ENCODE measurements at regions not wholly inside any gene's neighbourhood (a gene's known extent, or its start where the extent isn't known, plus 50 kb on each side); places are given as distances from the start of the nearest gene placed in this dataset.

GRCh38 chr9:99416007-99416406 is 193.9 kb downstream of the SEC61B start:
- no peak overlapping the region for H3K27ac ChIP-seq (ENCODE audit: low read depth, low read length)
- H3K9me3 ChIP-seq (ENCODE audit: control insufficient read depth, insufficient read depth, low read length): no peaks in the 10 kb centered on the region
- 41% methylated on average over 2 of the region's 2 CpGs for WGBS (ENCODE audit: insufficient coverage)
- no peaks in the 10 kb centered on the region for H3K4me1 ChIP-seq (ENCODE audit: control insufficient read depth, insufficient read depth, low read length)
- DNase-seq (ENCODE audit: low read depth in 4 of 6, low spot score in 6 of 6): no peak
- H3K27me3 ChIP-seq (ENCODE audit: control insufficient read depth, insufficient read depth, low read length): no peaks in the 10 kb centered on the region
- no peak overlapping the region for H3K4me3 ChIP-seq (ENCODE audit: low read depth, low read length)
- H3K36me3 ChIP-seq (ENCODE audit: control insufficient read depth, insufficient read depth, low read length): no peaks in the 10 kb centered on the region

DNA sequence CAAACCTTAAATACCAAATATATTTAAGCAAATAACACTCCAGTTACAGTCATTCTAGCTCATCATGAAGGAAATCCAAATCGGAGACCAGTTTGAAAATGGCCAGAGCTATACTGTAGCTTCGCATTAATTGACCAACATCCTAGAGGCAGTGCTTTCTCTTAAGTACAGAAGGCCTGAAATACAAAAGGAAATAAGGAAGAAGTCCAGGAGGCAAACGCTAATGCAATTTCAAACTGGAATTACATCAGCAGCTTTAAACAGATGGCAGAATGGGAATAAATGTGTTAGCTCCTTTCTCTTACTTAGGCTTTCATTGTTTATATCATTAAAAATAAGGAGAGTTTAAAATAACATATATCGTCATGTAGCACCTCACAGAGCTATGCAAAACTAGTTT is 197.0 kb downstream of the SEC61B start:
- Histone ChIP-seq H3K4me3 (ENCODE audit: low read depth, low read length) (no peak overlapping the region), H3K27me3 (ENCODE audit: control insufficient read depth, insufficient read depth, low read length) (no peaks in the 10 kb centered on the region), H3K36me3 (ENCODE audit: control insufficient read depth, insufficient read depth, low read length) (no peaks in the 10 kb centered on the region), H3K4me1 (ENCODE audit: control insufficient read depth, insufficient read depth, low read length) (no peaks in the 10 kb centered on the region), H3K27ac (ENCODE audit: low read depth, low read length) (no peak overlapping the region), H3K9me3 (ENCODE audit: control insufficient read depth, insufficient read depth, low read length) (no peaks in the 10 kb centered on the region)
- no CpG with 5 or more reads among the region's 4 CpGs for WGBS (ENCODE audit: insufficient coverage)
- DNase-seq (ENCODE audit: low read depth in 4 of 6, low spot score in 6 of 6): peak in 2 of 6 donors; percentile 49 to 55

GRCh38 chr9:99421369-99421768 is 199.3 kb downstream of the SEC61B start:
- WGBS (ENCODE audit: insufficient coverage): 100% methylated on average over 1 of the region's 4 CpGs

DNA sequence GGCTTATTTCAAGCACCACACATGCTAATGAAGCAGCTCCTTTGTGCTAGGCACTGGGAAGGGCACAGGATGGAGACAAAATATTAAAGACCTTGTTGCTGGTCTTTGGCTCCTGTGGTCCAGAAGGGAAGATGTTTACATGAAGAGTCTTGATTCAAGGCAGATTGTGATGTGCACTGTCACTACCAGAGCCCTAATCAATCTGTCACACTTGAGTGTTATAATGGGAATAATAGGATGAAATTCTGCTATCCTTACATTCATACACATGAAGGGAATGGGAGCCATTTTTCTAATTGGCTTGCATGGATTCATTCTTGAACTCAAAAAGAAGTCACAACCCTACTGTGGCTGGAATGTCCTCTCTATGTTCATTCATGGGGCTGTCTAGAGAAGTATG is 203.0 kb downstream of the SEC61B start:
- Histone ChIP-seq H3K36me3 (ENCODE audit: control insufficient read depth, insufficient read depth, low read length) (no peaks in the 10 kb centered on the region), H3K27me3 (ENCODE audit: control insufficient read depth, insufficient read depth, low read length) (no peaks in the 10 kb centered on the region), H3K4me1 (ENCODE audit: control insufficient read depth, insufficient read depth, low read length) (no peaks in the 10 kb centered on the region), H3K9me3 (ENCODE audit: control insufficient read depth, insufficient read depth, low read length) (no peaks in the 10 kb centered on the region), H3K4me3 (ENCODE audit: low read depth, low read length) (no peak overlapping the region), H3K27ac (ENCODE audit: low read depth, low read length) (no peak overlapping the region)
- no peak for DNase-seq (ENCODE audit: low read depth in 4 of 6, low spot score in 6 of 6)

More at GRCh38 chr9:99421369-99421768, 199.3 kb downstream of the SEC61B start:
- Histone ChIP-seq H3K27me3 (ENCODE audit: control insufficient read depth, insufficient read depth, low read length) (no peaks in the 10 kb centered on the region), H3K9me3 (ENCODE audit: control insufficient read depth, insufficient read depth, low read length) (no peaks in the 10 kb centered on the region), H3K4me1 (ENCODE audit: control insufficient read depth, insufficient read depth, low read length) (no peaks in the 10 kb centered on the region), H3K4me3 (ENCODE audit: low read depth, low read length) (no peak overlapping the region), H3K27ac (ENCODE audit: low read depth, low read length) (no peak overlapping the region), H3K36me3 (ENCODE audit: control insufficient read depth, insufficient read depth, low read length) (no peaks in the 10 kb centered on the region)
- no peak for DNase-seq (ENCODE audit: low read depth in 4 of 6, low spot score in 6 of 6)

- peak in 1 of 6 donors; percentile 30 for DNase-seq (ENCODE audit: low read depth in 4 of 6, low spot score in 6 of 6)
- H3K36me3 ChIP-seq (ENCODE audit: control insufficient read depth, insufficient read depth, low read length): no peaks in the 10 kb centered on the region
- H3K4me3 ChIP-seq (ENCODE audit: low read depth, low read length): no peak overlapping the region
- no peaks in the 10 kb centered on the region for H3K27me3 ChIP-seq (ENCODE audit: control insufficient read depth, insufficient read depth, low read length)
- 56% methylated on average over 1 of the region's 1 CpG for WGBS (ENCODE audit: insufficient coverage)
- H3K9me3 ChIP-seq (ENCODE audit: control insufficient read depth, insufficient read depth, low read length): no peaks in the 10 kb centered on the region
- no peaks in the 10 kb centered on the region for H3K4me1 ChIP-seq (ENCODE audit: control insufficient read depth, insufficient read depth, low read length)
- no peak overlapping the region for H3K27ac ChIP-seq (ENCODE audit: low read depth, low read length)
These were observed 204.1 kb downstream of the SEC61B start for GRCh38 chr9:99425923-99426842.

- Histone ChIP-seq H3K27ac (ENCODE audit: low read depth, low read length) (no peak overlapping the region), H3K4me3 (ENCODE audit: low read depth, low read length) (no peak overlapping the region), H3K9me3 (ENCODE audit: control insufficient read depth, insufficient read depth, low read length) (no peaks in the 10 kb centered on the region), H3K4me1 (ENCODE audit: control insufficient read depth, insufficient read depth, low read length) (no peaks in the 10 kb centered on the region), H3K36me3 (ENCODE audit: control insufficient read depth, insufficient read depth, low read length) (no peaks in the 10 kb centered on the region), H3K27me3 (ENCODE audit: control insufficient read depth, insufficient read depth, low read length) (no peaks in the 10 kb centered on the region)
- DNase-seq (ENCODE audit: low read depth in 4 of 6, low spot score in 6 of 6): no peak
These were observed 205.2 kb downstream of the SEC61B start for GRCh38 chr9:99427260-99427659.

DNA sequence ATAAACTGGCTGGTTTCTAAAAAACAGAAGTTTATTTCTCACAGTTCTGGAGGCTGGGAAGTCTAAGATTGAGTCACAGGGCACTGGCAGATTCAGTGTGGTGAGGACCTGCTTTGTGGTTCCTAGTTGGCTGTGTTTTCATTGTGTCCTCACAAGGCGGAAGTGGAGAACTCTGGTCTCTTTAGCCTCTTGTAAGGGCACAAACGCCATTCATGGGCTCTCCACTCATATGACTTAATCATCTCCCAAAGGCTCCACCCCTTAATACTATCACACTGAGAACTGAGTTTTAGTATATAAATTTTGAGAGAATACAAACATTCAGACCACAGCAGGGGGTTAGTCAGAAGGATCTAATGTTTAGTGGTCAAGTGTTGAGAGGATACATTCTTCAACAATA is 208.2 kb downstream of the SEC61B start:
- H3K36me3 ChIP-seq (ENCODE audit: control insufficient read depth, insufficient read depth, low read length): no peaks in the 10 kb centered on the region
- H3K4me1 ChIP-seq (ENCODE audit: control insufficient read depth, insufficient read depth, low read length): no peaks in the 10 kb centered on the region
- H3K27ac ChIP-seq (ENCODE audit: low read depth, low read length): no peak overlapping the region
- H3K4me3 ChIP-seq (ENCODE audit: low read depth, low read length): no peak overlapping the region
- no peaks in the 10 kb centered on the region for H3K27me3 ChIP-seq (ENCODE audit: control insufficient read depth, insufficient read depth, low read length)
- H3K9me3 ChIP-seq (ENCODE audit: control insufficient read depth, insufficient read depth, low read length): no peaks in the 10 kb centered on the region
- no peak for DNase-seq (ENCODE audit: low read depth in 4 of 6, low spot score in 6 of 6)
- WGBS (ENCODE audit: insufficient coverage): no CpG with 5 or more reads among the region's 2 CpGs

- H3K4me1 ChIP-seq (ENCODE audit: control insufficient read depth, insufficient read depth, low read length): no peaks in the 10 kb centered on the region
- no peaks in the 10 kb centered on the region for H3K27me3 ChIP-seq (ENCODE audit: control insufficient read depth, insufficient read depth, low read length)
- DNase-seq (ENCODE audit: low read depth in 4 of 6, low spot score in 6 of 6): peak in 2 of 6 donors; percentile 34 to 51
- H3K36me3 ChIP-seq (ENCODE audit: control insufficient read depth, insufficient read depth, low read length): no peaks in the 10 kb centered on the region
- H3K9me3 ChIP-seq (ENCODE audit: control insufficient read depth, insufficient read depth, low read length): no peaks in the 10 kb centered on the region
- no CpG with 5 or more reads among the region's 1 CpG for WGBS (ENCODE audit: insufficient coverage)
- no peak overlapping the region for H3K27ac ChIP-seq (ENCODE audit: low read depth, low read length)
- no peak overlapping the region for H3K4me3 ChIP-seq (ENCODE audit: low read depth, low read length)
These were observed 209.0 kb downstream of the SEC61B start for GRCh38 chr9:99431103-99431502.

- WGBS (ENCODE audit: insufficient coverage): 100% methylated on average over 3 of the region's 4 CpGs
- DNase-seq (ENCODE audit: low read depth in 4 of 6, low spot score in 6 of 6): no peak
- Histone ChIP-seq H3K4me3 (ENCODE audit: low read depth, low read length) (no peak overlapping the region), H3K4me1 (ENCODE audit: control insufficient read depth, insufficient read depth, low read length) (no peaks in the 10 kb centered on the region), H3K36me3 (ENCODE audit: control insufficient read depth, insufficient read depth, low read length) (no peaks in the 10 kb centered on the region), H3K27ac (ENCODE audit: low read depth, low read length) (no peak overlapping the region), H3K27me3 (ENCODE audit: control insufficient read depth, insufficient read depth, low read length) (no peaks in the 10 kb centered on the region), H3K9me3 (ENCODE audit: control insufficient read depth, insufficient read depth, low read length) (no peaks in the 10 kb centered on the region)
These were observed 210.0 kb downstream of the SEC61B start for GRCh38 chr9:99432075-99432474.

- no peak overlapping the region for H3K27ac ChIP-seq (ENCODE audit: low read depth, low read length)
- H3K27me3 ChIP-seq (ENCODE audit: control insufficient read depth, insufficient read depth, low read length): no peaks in the 10 kb centered on the region
- DNase-seq (ENCODE audit: low read depth in 4 of 6, low spot score in 6 of 6): no peak
- H3K9me3 ChIP-seq (ENCODE audit: control insufficient read depth, insufficient read depth, low read length): no peaks in the 10 kb centered on the region
- 96% methylated on average over 4 of the region's 4 CpGs for WGBS (ENCODE audit: insufficient coverage)
- no peaks in the 10 kb centered on the region for H3K4me1 ChIP-seq (ENCODE audit: control insufficient read depth, insufficient read depth, low read length)
- H3K36me3 ChIP-seq (ENCODE audit: control insufficient read depth, insufficient read depth, low read length): no peaks in the 10 kb centered on the region
- no peak overlapping the region for H3K4me3 ChIP-seq (ENCODE audit: low read depth, low read length)
These were observed 211.0 kb downstream of the SEC61B start for GRCh38 chr9:99433095-99433494.
